HepG2 (cell line): ENCODE measurements at regions not wholly inside any gene's neighbourhood (a gene's known extent, or its start where the extent isn't known, plus 50 kb on each side); places are given as distances from the start of the nearest gene placed in this dataset.

Experiments
- ATAC-seq: fragments of 200-7000 bp; cut with Tn5 transposase; 3 replicates; pipeline ENCODE4 v1.9.1; 2020; ENCODE audit warnings: mild to moderate bottlenecking, moderate library complexity
- BruUV-seq: library from RNA; stranded (reverse); fragments of 400-500 nt; replicated peaks from 2 replicates; lab custom pipeline; 2021; lab: Mats Ljungman, UMichigan
- CTCF ChIA-PET: fragments of 300-600 bp; formaldehyde crosslinking; extraction: SDS; loops from one replicate; lab custom pipeline; 2021; ENCODE audit warnings: low total read pairs, inconsistent platforms, low intra/inter-chr PET ratio; lab: Yijun Ruan, JAX
- POLR2A ChIA-PET: fragments of 350-600 bp; sonication (Branson Sonifier 250); formaldehyde crosslinking; loops from one replicate; lab custom pipeline; 2020; ENCODE audit warnings: antibody characterized with exemption, inconsistent platforms; lab: Yijun Ruan, JAX
- DNase-seq: peaks from one replicate; pipeline ENCODE4 v3.0.0-alpha.2; 2015; ENCODE audit warnings: low spot score
- FAIRE-seq: peaks from 3 replicates; lab custom pipeline; 2011; peaks lifted over from hg19 to GRCh38; lab: Jason Lieb, UNC
- H2AFZ ChIP-seq: one replicate; pipeline ENCODE4 v1.6.1; 2011; ENCODE audit warnings: low read length, inconsistent platforms
- H3K27ac ChIP-seq: fragments of 300-600 bp; 3 replicates; pipeline ENCODE4 v1.8.0; 2011; ENCODE audit warnings: mixed run types, mild to moderate bottlenecking, mixed read lengths, low read length, inconsistent platforms; ENCODE audit not compliant: insufficient read depth; ENCODE audit errors: extremely low read length
- H3K27me3 ChIP-seq, 2 experiments: fragments of 200-600 bp in 1 of 2; 2 replicates in 1 of 2; 3 replicates in 1 of 2; pipeline versions ENCODE4 v1.6.0 to v1.8.0; 2011; ENCODE audit warnings: low read length in 2 of 2, mild to moderate bottlenecking in 2 of 2, moderate library complexity in 2 of 2, inconsistent platforms in 1 of 2; ENCODE audit not compliant: insufficient read depth in 2 of 2, control insufficient read depth in 1 of 2
- H3K36me3 ChIP-seq, 2 experiments: fragments of 200-600 bp in 1 of 2; replicated peaks in 1 of 2; 2 replicates in 1 of 2; 3 replicates in 1 of 2; pipeline versions ENCODE4 v1.5.1 to v1.8.0; 2011; ENCODE audit warnings: low read length in 2 of 2, inconsistent platforms in 1 of 2; ENCODE audit not compliant: insufficient read depth in 2 of 2, control insufficient read depth in 1 of 2
- H3K4me1 ChIP-seq: 2 replicates; pipeline ENCODE4 v1.5.1; 2012; ENCODE audit warnings: low read length, inconsistent platforms; ENCODE audit not compliant: insufficient read depth
- H3K4me2 ChIP-seq: 2 replicates; pipeline ENCODE4 v1.6.0; 2011; ENCODE audit warnings: low read depth, low read length, inconsistent platforms
- H3K4me3 ChIP-seq, 3 experiments: fragments of 200-600 bp in 1 of 3; sonication (generic), shearing (Covaris generic) in 1 of 3; replicated peaks in 1 of 3; 2 replicates each; pipeline ENCODE4 v1.5.1; 2011 to 2016; ENCODE audit warnings: low read length in 3 of 3, inconsistent platforms in 2 of 3, low read depth in 2 of 3, mild to moderate bottlenecking in 2 of 3, control low read depth in 1 of 3, mixed read lengths in 1 of 3; ENCODE audit not compliant: insufficient read depth in 1 of 3
- H3K79me2 ChIP-seq: one replicate; pipeline ENCODE4 v1.6.1; 2011; ENCODE audit warnings: low read length, inconsistent platforms; ENCODE audit not compliant: insufficient read depth
- H3K9ac ChIP-seq: 2 replicates; pipeline ENCODE4 v1.6.0; 2011; ENCODE audit warnings: mild to moderate bottlenecking, low read depth, low read length, inconsistent platforms; ENCODE audit not compliant: insufficient read depth
- H3K9me3 ChIP-seq: 2 replicates; pipeline ENCODE4 v1.5.1; 2012; ENCODE audit warnings: mild to moderate bottlenecking, low read length
- H4K20me1 ChIP-seq: 2 replicates; pipeline ENCODE4 v1.6.0; 2011; ENCODE audit warnings: inconsistent platforms, mild to moderate bottlenecking, low read length, moderate library complexity; ENCODE audit not compliant: insufficient read depth
- DNMT1 ChIP-seq: sonication (generic); formaldehyde crosslinking; IDR thresholded peaks from 2 replicates; pipeline ENCODE4 v1.5.1; 2020; ENCODE audit warnings: mild to moderate bottlenecking, missing genetic modification reagents
- FOXC1 ChIP-seq: sonication (generic); formaldehyde crosslinking; IDR thresholded peaks from 2 replicates; pipeline ENCODE4 v1.8.0; 2022; ENCODE audit warnings: mild to moderate bottlenecking, missing genetic modification reagents, borderline replicate concordance
- GMEB1 ChIP-seq: sonication (generic); formaldehyde crosslinking; IDR thresholded peaks from 2 replicates; pipeline ENCODE4 v1.5.1; 2020; ENCODE audit warnings: missing genetic modification reagents, mild to moderate bottlenecking, borderline replicate concordance
- RAD21 ChIP-seq: fragments of 450-650 bp; formaldehyde crosslinking; IDR thresholded peaks from 2 replicates; pipeline ENCODE4 v1.5.0; 2020; ENCODE audit warnings: mild to moderate bottlenecking
- RFX3 ChIP-seq: IDR thresholded peaks from 2 replicates; pipeline ENCODE4 v1.6.1; 2016; ENCODE audit warnings: missing biosample characterization, missing genetic modification reagents
- SMAD9 ChIP-seq: sonication (generic); formaldehyde crosslinking; IDR thresholded peaks from 2 replicates; pipeline ENCODE4 v1.5.1; 2020; ENCODE audit warnings: mild to moderate bottlenecking, missing genetic modification reagents
- ZNF143 ChIP-seq: sonication (generic); formaldehyde crosslinking; IDR thresholded peaks from 2 replicates; pipeline ENCODE4 v1.4.0; 2020; ENCODE audit warnings: missing genetic modification reagents
- ZNF296 ChIP-seq: sonication (generic); formaldehyde crosslinking; conservative IDR thresholded peaks from 2 replicates; pipeline ENCODE4 v1.5.0; 2020; ENCODE audit warnings: mild to moderate bottlenecking, missing genetic modification reagents
- ZNF563 ChIP-seq: sonication (generic); formaldehyde crosslinking; IDR thresholded peaks from 2 replicates; pipeline ENCODE4 v1.8.0; 2022; ENCODE audit warnings: mild to moderate bottlenecking, moderate library complexity, missing genetic modification reagents
- ZNF646 ChIP-seq: sonication (generic); formaldehyde crosslinking; IDR thresholded peaks from 2 replicates; pipeline ENCODE4 v1.9.0; 2021; ENCODE audit warnings: mild to moderate bottlenecking, missing genetic modification reagents
- WGBS: methylation state at CpG from one replicate; pipeline ENCODE4 v1.1.6; 2017; ENCODE audit warnings: low lambda C conversion rate; 5-methylcytosine and 5-hydroxymethylcytosine counted together
- in situ Hi-C: cut with HindIII; loops from 2 replicates; pipeline ENCODE4 v1.10.0; 2017; ENCODE audit warnings: low pct_unique_long_range_greater_than_20kb; ENCODE audit not compliant: extremely low pct_ligation_motif_present
- intact Hi-C: fragments of 100-400 bp; cut with micrococcal nuclease; formaldehyde crosslinking; loops from one replicate; pipeline ENCODE4 v1.10.0; 2022; ENCODE audit not compliant: unreplicated experiment

DNA sequence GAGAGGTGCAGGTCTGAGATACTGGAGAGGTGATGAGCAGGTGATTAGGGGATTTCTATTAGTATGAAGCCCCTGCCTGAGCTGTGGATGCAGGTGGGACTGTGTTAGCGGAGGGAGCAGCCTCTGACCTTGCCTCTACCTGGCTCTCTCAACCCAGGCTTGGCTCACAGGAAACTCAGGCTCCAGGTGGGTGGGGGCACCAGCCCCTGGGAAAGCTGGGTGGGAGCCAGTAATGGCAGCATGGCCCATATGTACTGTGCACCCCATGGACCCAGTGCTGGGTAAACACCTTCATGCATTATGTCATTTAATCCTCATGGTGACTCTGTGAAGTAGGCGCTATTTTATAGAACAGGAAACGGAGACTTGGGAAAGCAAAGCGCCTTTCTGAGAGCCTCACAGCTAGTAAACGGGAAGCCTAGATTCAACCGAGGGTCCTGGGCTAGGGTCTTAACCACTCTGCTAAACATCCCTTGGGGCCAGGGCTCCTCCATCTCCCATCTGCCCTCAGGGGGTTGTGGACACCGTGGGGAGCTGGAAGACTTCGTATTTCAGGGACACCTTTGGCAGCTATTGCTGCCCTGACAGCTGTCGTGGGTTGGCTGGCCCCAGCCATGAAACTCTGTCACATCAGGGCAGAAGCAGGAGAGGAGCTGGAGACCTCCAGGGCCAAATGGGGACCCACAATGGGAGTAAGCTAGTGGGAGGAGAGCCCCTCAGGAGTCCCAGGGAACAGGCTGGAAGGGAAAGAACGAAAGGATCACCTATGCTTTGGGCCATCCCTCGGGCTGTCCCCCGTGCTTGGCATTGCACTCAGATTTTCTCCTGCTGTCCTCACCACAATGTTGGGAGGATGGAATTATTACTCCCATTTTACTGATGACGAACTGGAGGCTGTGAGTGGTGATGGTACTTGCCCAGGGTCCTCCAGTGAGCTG, 59.6 kb upstream of the CSF3R start:
- in situ Hi-C loops: no loop called here

GRCh38 chr1:36540056-36540455, 57.3 kb upstream of the CSF3R start:
- DNase-seq: no peak
- POLR2A ChIA-PET: no interaction called here
- TF ChIP-seq ZNF296 (CRISPR knock-in tag) (no peak), RFX3 (CRISPR knock-in tag) (no peak), GMEB1 (CRISPR knock-in tag) (no peak), RAD21 (CRISPR knock-in tag) (no peak), ZNF646 (CRISPR knock-in tag) (no peak), ZNF563 (CRISPR knock-in tag) (no peak), SMAD9 (CRISPR knock-in tag) (no peak), ZNF143 (no peak)

More for the DNA sequence above, 59.6 kb upstream of the CSF3R start:
- peaks cover 13% of the 10 kb centered on the region for H3K4me1 ChIP-seq
- ATAC-seq (peak; percentile 58), FAIRE-seq (no peak), DNase-seq (no peak)
- intact Hi-C loops: no loop called here
- H3K4me2 ChIP-seq: no peak overlapping the region; the same call in 1 of the 2 replicates
- H3K9ac ChIP-seq: no peak overlapping the region
- H3K9me3 ChIP-seq: no peaks in the 10 kb centered on the region
- WGBS: 28% methylated on average over 3 of the region's 13 CpGs
- H3K27me3 ChIP-seq: 0 out of 5 replicates have a peak, but pooled peaks cover 0 to under 1% of the 10 kb centered on the region in 2 experiments
- H3K4me3 ChIP-seq: no peak overlapping the region
- H3K27ac ChIP-seq: no peak overlapping the region
- TF ChIP-seq DNMT1 (CRISPR knock-in tag) (no peak), FOXC1 (CRISPR knock-in tag) (0 out of 2 replicates have a peak, but pooled peaks have one; percentile 30)
- ChIA-PET POLR2A (interaction anchor here (1.0 kb wide), 1 partner anchor 55 kb away, joined by 3 read pairs; no protein-coding TSS in a partner anchor), CTCF (no interaction called here)
- H3K36me3 ChIP-seq: no peaks in the 10 kb centered on the region
- no peaks in the 10 kb centered on the region for H4K20me1 ChIP-seq
- BruUV-seq: no TSS peak
- H2AFZ ChIP-seq: no peak overlapping the region
- no peaks in the 10 kb centered on the region for H3K79me2 ChIP-seq

More at GRCh38 chr1:36540056-36540455, 57.3 kb upstream of the CSF3R start:
- intact Hi-C loops: no loop called here
- Histone ChIP-seq H2AFZ (no peak overlapping the region), H3K4me1 (peaks cover 13% of the 10 kb centered on the region), H3K79me2 (no peaks in the 10 kb centered on the region), H3K9me3 (no peaks in the 10 kb centered on the region), H3K36me3 (no peaks in the 10 kb centered on the region), H3K4me2 (no peak overlapping the region), H3K9ac (no peak overlapping the region), H4K20me1 (no peaks in the 10 kb centered on the region), H3K27me3 (no peaks in the 10 kb centered on the region), H3K4me3 (no peak overlapping the region), H3K27ac (no peak overlapping the region)
- ATAC-seq (no peak), FAIRE-seq (no peak)
- in situ Hi-C loops: no loop called here
- WGBS: 71% methylated on average over 7 of the region's 10 CpGs
- CTCF ChIA-PET: no interaction called here
- no TSS peak for BruUV-seq
